Upper lobe of right lung (tissue), 1 donor: ENCODE measurements at regions not wholly inside any gene's neighbourhood (a gene's known extent, or its start where the extent isn't known, plus 50 kb on each side); places are given as distances from the start of the nearest gene placed in this dataset.

Experiments
- ATAC-seq: fragments of 200-7000 bp; cut with Tn5 transposase; one replicate; pipeline ENCODE4 v1.9.1; 2020; ENCODE audit warnings: mild to moderate bottlenecking, moderate library complexity
- DNase-seq: peaks from one replicate; pipeline ENCODE4 v3.0.0-alpha.2; 2020
- H3K27ac ChIP-seq: fragments of 200-600 bp; one replicate; pipeline ENCODE4 v1.8.0; 2022
- H3K27me3 ChIP-seq: fragments of 200-600 bp; one replicate; pipeline ENCODE4 v1.8.0; 2022; ENCODE audit warnings: mild to moderate bottlenecking
- H3K36me3 ChIP-seq: fragments of 200-600 bp; one replicate; pipeline ENCODE4 v1.8.0; 2022
- H3K4me1 ChIP-seq: fragments of 200-600 bp; one replicate; pipeline ENCODE4 v1.8.0; 2022
- H3K4me3 ChIP-seq: fragments of 200-600 bp; one replicate; pipeline ENCODE4 v1.8.0; 2022; ENCODE audit warnings: mild to moderate bottlenecking
- H3K9me3 ChIP-seq: fragments of 200-600 bp; one replicate; pipeline ENCODE4 v1.8.0; 2022
- intact Hi-C: fragments of 100-400 bp; cut with DNase I; formaldehyde crosslinking; loops from one replicate; pipeline ENCODE4 v1.11.0; 2022
- TF ChIP-seq, protein P1 (sequence below): fragments of 200-600 bp; IDR thresholded peaks from one replicate; pipeline ENCODE4 v1.8.0; 2022; ENCODE audit warnings: antibody characterized with exemption
- donor health status: DM: no; HTN: yes; CAD: no; lungs with severe emphysema.

DNA sequence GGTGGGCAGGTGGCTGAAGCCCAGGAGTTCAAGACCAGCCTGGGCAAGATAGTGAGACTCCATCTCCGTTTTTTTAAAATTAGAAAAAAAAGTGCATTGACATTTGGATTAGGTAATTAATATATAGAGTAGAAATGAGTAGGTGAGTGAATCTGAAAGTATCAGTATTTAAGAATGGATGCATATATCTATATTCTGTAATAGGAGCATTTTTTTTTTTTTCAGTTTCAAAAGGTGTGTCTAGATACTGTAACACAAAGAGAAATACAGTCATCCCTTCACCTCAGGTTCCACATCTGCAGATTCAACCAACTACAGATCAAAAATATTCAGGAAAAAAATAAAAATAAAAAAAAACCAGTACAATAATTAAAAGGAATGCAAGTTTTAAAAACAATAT is 50.8 kb downstream of the RBM27 start:
- Histone ChIP-seq H3K4me3 (no peak overlapping the region), H3K27me3 (no peaks in the 10 kb centered on the region)
- ATAC-seq: no peak

DNA sequence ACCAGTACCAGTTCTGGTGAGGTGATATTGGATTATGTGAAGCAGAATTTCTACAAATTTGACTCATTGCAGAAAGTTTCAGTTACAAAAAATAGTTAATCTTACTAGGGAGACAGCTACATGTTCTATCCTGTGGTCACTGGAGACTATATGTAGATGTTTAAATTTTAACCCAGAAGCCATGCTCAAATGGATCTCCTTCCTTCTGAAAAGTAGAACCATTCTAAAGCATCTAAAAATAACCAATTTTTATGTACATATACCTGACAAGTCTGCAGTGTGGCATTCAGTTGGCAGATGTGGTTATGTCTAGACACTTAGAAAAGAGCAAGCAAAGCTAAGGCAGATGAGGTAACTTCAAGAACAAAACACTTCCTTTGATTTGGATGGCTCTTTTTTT is 65.5 kb upstream of the POU4F3 start:
- Histone ChIP-seq H3K27ac (no peak overlapping the region), H3K4me3 (no peak overlapping the region), H3K9me3 (no peaks in the 10 kb centered on the region), H3K27me3 (no peaks in the 10 kb centered on the region), H3K4me1 (no peaks in the 10 kb centered on the region), H3K36me3 (peaks cover 91% of the 10 kb centered on the region)
- ATAC-seq (no peak), DNase-seq (no peak)
- intact Hi-C loops: no loop called here
- TF ChIP-seq, protein P1, sequence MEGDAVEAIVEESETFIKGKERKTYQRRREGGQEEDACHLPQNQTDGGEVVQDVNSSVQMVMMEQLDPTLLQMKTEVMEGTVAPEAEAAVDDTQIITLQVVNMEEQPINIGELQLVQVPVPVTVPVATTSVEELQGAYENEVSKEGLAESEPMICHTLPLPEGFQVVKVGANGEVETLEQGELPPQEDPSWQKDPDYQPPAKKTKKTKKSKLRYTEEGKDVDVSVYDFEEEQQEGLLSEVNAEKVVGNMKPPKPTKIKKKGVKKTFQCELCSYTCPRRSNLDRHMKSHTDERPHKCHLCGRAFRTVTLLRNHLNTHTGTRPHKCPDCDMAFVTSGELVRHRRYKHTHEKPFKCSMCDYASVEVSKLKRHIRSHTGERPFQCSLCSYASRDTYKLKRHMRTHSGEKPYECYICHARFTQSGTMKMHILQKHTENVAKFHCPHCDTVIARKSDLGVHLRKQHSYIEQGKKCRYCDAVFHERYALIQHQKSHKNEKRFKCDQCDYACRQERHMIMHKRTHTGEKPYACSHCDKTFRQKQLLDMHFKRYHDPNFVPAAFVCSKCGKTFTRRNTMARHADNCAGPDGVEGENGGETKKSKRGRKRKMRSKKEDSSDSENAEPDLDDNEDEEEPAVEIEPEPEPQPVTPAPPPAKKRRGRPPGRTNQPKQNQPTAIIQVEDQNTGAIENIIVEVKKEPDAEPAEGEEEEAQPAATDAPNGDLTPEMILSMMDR: no peak

More for the DNA sequence above, 50.8 kb downstream of the RBM27 start:
- no peak for DNase-seq
- Histone ChIP-seq H3K36me3 (peaks cover 65% of the 10 kb centered on the region), H3K27ac (no peak overlapping the region), H3K4me1 (no peaks in the 10 kb centered on the region), H3K9me3 (no peaks in the 10 kb centered on the region)
- intact Hi-C loops: no loop called here
- TF ChIP-seq, protein P1: no peak

DNA sequence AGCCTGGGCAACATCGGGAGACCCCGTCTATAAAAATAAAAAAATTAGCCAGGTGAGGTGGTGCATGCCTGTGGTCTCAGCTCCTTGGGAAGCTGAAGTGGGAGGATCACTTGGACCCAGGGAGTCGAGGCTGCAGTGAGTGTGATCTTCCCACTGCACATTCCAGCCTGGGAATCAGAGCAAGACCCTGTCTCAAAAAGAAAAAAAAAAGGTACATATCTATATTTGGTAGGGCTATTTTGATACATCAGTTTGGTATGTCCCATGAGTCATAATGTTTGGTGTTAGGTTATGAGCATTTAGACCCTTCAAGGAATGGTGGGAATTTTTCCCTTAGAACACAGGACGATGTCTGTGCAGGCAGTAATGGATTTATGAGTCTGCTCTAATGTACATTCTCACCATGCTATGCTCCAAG is 55.3 kb upstream of the POU4F3 start:
- ATAC-seq: no peak

GRCh38 chr5:146284016-146284415 is 54.6 kb upstream of the POU4F3 start:
- ATAC-seq (no peak), DNase-seq (no peak)
- Histone ChIP-seq H3K4me3 (no peak overlapping the region), H3K36me3 (peaks cover 65% of the 10 kb centered on the region), H3K9me3 (no peaks in the 10 kb centered on the region), H3K27ac (no peak overlapping the region), H3K4me1 (no peaks in the 10 kb centered on the region), H3K27me3 (no peaks in the 10 kb centered on the region)
- TF ChIP-seq, protein P1: no peak
- intact Hi-C loops: no loop called here

More for the DNA sequence above, 55.3 kb upstream of the POU4F3 start:
- H3K27me3 ChIP-seq: no peaks in the 10 kb centered on the region
- H3K36me3 ChIP-seq: peaks cover 61% of the 10 kb centered on the region
- DNase-seq: no peak
- no peak overlapping the region for H3K4me3 ChIP-seq
- intact Hi-C loops: no loop called here
- TF ChIP-seq, protein P1: no peak
- H3K27ac ChIP-seq: no peak overlapping the region
- no peaks in the 10 kb centered on the region for H3K4me1 ChIP-seq
- H3K9me3 ChIP-seq: no peaks in the 10 kb centered on the region
